ENCODE measurements at regions not wholly inside any gene's neighbourhood (a gene's known extent, or its start where the extent isn't known, plus 50 kb on each side); places are given as distances from the start of the nearest gene placed in this dataset.

DNA sequence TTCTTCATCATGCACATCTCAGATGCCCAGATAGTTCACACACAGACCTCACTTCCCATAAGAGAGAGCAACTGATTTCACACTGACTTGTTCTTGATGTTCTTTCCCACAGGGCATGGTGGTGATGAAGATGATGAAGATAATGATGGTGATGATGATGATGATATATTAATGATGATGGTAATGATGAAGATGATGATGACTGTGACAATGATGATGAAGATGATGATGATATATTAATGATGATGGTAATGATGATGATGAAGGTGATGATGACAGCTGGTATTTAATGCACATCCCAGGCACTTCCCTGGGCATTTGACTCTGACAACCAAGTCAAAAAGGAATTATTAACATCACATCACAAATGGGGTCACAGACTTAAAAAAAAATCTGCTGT, 225.2 kb downstream of the MAF start:
- TF ChIP-seq, protein P1, sequence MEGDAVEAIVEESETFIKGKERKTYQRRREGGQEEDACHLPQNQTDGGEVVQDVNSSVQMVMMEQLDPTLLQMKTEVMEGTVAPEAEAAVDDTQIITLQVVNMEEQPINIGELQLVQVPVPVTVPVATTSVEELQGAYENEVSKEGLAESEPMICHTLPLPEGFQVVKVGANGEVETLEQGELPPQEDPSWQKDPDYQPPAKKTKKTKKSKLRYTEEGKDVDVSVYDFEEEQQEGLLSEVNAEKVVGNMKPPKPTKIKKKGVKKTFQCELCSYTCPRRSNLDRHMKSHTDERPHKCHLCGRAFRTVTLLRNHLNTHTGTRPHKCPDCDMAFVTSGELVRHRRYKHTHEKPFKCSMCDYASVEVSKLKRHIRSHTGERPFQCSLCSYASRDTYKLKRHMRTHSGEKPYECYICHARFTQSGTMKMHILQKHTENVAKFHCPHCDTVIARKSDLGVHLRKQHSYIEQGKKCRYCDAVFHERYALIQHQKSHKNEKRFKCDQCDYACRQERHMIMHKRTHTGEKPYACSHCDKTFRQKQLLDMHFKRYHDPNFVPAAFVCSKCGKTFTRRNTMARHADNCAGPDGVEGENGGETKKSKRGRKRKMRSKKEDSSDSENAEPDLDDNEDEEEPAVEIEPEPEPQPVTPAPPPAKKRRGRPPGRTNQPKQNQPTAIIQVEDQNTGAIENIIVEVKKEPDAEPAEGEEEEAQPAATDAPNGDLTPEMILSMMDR (IDR thresholded peaks at IDR 0.05; ENCODE audit: low read depth, low read length, missing control alignments), result no peak
- no peak overlapping the region for H3K4me3 ChIP-seq (ENCODE audit: low read depth, low read length)
- DNase-seq (ENCODE audit: low read depth), result no peak

DNA sequence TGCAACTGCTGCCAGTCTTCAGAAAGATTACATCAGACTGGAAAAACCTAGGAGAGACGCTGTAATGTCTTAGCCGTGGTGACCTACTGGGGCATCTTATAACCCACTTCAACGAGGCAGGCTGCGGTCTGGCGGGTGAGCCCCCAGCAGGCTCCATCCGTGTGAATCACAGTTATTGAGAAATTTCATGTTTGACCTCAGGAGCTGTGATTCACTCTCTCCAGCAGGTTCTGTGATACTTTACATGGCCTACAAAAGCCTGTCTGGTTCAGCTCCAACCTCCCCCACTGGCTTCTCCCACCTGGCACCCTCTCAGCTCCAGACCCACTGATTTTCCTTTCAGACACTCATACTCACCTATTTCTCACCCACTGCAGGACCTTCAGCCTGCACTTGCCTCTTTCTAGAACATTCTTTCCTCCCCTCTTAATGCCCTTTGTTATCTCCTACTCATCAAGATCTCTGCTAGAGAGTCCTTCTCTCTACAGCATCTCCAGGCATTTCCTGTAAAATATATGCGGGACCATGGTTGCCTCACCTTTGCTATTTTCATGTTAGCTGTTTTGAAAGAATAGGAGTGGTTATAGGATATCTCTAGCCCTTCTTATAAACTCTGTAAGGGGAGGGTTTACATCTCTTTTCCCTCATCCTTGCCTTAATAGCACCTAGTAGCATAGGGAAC, 227.9 kb downstream of the MAF start:
- no peak overlapping the region for H3K4me3 ChIP-seq (ENCODE audit: low read depth, low read length)
- TF ChIP-seq, protein P1 (IDR thresholded peaks at IDR 0.05; ENCODE audit: low read depth, low read length, missing control alignments), result no peak
- no peak for DNase-seq (ENCODE audit: low read depth)

DNA sequence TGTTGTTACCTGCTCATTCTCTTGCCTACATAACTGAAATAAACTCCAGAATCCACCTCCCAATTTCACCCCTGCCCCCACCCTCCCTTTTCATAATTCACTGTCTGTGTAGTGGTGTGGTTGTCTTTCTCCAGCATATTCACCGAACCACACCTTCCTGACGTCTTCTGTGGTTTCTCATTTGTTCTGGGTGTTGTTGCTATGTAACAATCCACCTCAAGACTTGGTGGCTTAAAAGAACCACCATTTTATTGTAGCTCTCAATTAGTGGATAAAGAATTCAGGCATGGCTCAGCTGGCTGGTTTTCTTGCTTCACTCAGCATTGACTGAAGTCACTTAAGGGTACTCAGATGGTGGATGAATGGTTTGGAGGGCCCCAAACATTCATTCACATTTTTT, 229.8 kb downstream of the MAF start:
- no peak for DNase-seq (ENCODE audit: low read depth)
- TF ChIP-seq, protein P1 (IDR thresholded peaks at IDR 0.05; ENCODE audit: low read depth, low read length, missing control alignments), result no peak

DNA sequence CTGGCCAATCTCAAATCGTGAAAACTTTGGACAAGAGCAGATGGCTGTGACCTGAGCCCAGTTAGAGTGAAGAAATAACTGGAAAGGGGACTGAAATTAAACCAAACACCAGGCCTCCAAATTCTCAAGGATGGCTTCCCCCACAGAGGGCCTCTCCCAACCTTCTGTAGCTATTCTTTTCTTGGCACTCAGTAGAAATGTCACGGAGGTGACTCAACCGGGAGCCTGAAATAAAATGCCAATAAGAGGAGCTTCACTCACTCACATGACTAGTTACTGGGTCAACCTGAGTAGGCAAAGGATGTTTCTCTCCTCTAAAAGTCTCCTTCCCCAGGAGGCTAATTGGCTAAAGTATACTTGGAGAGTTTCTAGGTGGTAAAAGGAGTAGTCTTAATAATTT, 230.7 kb downstream of the MAF start:
- TF ChIP-seq, protein P1 (IDR thresholded peaks at IDR 0.05; ENCODE audit: low read depth, low read length, missing control alignments), result no peak
- DNase-seq (ENCODE audit: low read depth), result no peak
- no peak overlapping the region for H3K4me3 ChIP-seq (ENCODE audit: low read depth, low read length)

More for the DNA sequence above, 229.8 kb downstream of the MAF start:
- H3K4me3 ChIP-seq (ENCODE audit: low read depth, low read length), result no peak overlapping the region

DNA sequence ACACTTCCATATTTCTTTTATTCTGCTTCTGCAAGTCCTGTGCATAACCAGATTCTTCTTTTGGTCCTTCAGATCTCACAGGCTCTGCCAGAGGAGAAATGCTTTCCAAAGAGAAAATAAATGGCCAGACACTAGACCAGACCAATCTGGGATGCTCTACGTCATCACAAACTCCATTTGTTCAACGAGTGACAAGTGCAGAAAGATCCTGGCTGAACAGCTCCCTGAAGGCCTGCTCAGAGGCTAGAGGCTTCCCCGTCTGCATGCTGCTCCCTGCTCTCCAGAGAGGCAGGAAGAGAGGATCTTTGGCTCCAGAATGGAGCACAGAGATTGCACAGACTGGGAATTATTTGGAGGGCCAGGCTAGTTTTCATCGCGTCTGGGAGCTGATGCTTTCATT, 232.7 kb downstream of the MAF start:
- no peak overlapping the region for H3K4me3 ChIP-seq (ENCODE audit: low read depth, low read length)
- TF ChIP-seq, protein P1 (IDR thresholded peaks at IDR 0.05; ENCODE audit: low read depth, low read length, missing control alignments), result no peak
- DNase-seq (ENCODE audit: low read depth), result no peak

DNA sequence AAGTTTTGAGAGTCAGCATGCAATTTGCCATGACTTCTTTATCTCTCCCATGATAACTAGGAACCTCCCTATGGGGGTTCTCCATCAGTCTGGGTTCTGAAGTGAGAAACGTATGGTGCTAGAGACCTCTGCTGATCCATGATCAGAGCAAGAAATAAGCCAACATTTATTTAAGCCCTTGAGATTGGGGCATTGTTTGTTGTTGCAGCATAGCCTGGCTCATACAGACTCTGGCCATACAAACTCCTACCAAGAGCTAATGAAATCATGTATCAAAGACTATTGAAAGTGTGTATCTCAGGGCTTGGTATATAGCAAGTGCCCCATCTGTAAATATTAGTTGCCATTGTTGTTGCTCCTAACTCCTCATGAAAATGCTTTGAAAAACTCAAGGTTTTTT, 233.9 kb downstream of the MAF start:
- no peak for DNase-seq (ENCODE audit: low read depth)
- TF ChIP-seq, protein P1 (IDR thresholded peaks at IDR 0.05; ENCODE audit: low read depth, low read length, missing control alignments), result no peak
- no peak overlapping the region for H3K4me3 ChIP-seq (ENCODE audit: low read depth, low read length)

DNA sequence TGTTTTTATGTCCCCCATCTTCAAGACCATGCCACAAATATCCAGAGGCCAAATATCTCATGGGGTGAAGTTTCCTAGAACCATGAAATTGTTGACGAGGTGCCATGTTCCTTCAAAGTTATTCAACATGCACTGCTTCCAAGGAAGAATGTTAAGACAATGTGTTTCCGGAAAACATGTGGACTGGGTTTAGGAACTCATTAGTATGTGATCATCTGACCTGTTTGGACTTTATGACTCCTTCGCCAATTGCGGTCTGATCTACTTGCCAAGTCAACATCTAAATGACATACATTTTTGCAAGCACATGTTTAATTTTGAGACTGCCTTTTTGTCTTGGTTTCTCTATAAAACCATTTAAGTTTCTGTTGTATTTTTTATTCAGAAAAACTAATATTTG, 234.8 kb downstream of the MAF start:
- TF ChIP-seq, protein P1 (IDR thresholded peaks at IDR 0.05; ENCODE audit: low read depth, low read length, missing control alignments), result no peak
- H3K4me3 ChIP-seq (ENCODE audit: low read depth, low read length), result no peak overlapping the region
- no peak for DNase-seq (ENCODE audit: low read depth)

Data from GM12864 (cell line).